Spleen (tissue), 7 donors: ENCODE measurements at regions not wholly inside any gene's neighbourhood (a gene's known extent, or its start where the extent isn't known, plus 50 kb on each side); places are given as distances from the start of the nearest gene placed in this dataset.

Source experiments
- POLR2A ChIP-seq, 3 donors: fragments of 450-650 bp; IDR thresholded peaks; one replicate each; pipeline ENCODE4 v1.5.1; 2017; ENCODE audit warnings: antibody characterized with exemption in 3 of 3, mild to moderate bottlenecking in 1 of 3
- TF ChIP-seq, protein P1 (sequence below), 11 experiments: fragments of 200-600 bp in 7 of 11; fragments of 450-650 bp in 4 of 11; sonication (generic) in 4 of 11; IDR thresholded peaks in 8 of 11; conservative IDR thresholded peaks in 3 of 11; 1 replicate in 7 of 11; 2 replicates in 4 of 11; pipeline versions ENCODE4 v1.4.0 to v1.8.0; 2016 to 2021; ENCODE audit warnings: antibody characterized with exemption in 11 of 11, inconsistent platforms in 4 of 11, mild to moderate bottlenecking in 1 of 11
- donor health status: DM: no; HTN: no; CAD: no; lungs with moderate emphysema.
- donor health status: DM: no; HTN: no; CAD: no.
- donor health status: DM: no; HTN: no; CAD: no.

GRCh38 chr4:37533286-37534033 lies 152.7 kb downstream of the RELL1 start:
- TF ChIP-seq, protein P1, sequence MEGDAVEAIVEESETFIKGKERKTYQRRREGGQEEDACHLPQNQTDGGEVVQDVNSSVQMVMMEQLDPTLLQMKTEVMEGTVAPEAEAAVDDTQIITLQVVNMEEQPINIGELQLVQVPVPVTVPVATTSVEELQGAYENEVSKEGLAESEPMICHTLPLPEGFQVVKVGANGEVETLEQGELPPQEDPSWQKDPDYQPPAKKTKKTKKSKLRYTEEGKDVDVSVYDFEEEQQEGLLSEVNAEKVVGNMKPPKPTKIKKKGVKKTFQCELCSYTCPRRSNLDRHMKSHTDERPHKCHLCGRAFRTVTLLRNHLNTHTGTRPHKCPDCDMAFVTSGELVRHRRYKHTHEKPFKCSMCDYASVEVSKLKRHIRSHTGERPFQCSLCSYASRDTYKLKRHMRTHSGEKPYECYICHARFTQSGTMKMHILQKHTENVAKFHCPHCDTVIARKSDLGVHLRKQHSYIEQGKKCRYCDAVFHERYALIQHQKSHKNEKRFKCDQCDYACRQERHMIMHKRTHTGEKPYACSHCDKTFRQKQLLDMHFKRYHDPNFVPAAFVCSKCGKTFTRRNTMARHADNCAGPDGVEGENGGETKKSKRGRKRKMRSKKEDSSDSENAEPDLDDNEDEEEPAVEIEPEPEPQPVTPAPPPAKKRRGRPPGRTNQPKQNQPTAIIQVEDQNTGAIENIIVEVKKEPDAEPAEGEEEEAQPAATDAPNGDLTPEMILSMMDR (IDR thresholded peaks at IDR 0.05 in 8 of 11, conservative IDR thresholded peaks at IDR 0.05 in 3 of 11) = no peak
- no peak for TF ChIP-seq POLR2A (IDR thresholded peaks at IDR 0.05)
